ENCODE measurements at regions not wholly inside any gene's neighbourhood (a gene's known extent, or its start where the extent isn't known, plus 50 kb on each side); places are given as distances from the start of the nearest gene placed in this dataset.

GRCh38 chr1:55997536-55997935, 581.8 kb downstream of the PLPP3 start:
- TF ChIP-seq POLR2A (IDR thresholded peaks at IDR 0.05), result no peak
- TF ChIP-seq, protein P1, sequence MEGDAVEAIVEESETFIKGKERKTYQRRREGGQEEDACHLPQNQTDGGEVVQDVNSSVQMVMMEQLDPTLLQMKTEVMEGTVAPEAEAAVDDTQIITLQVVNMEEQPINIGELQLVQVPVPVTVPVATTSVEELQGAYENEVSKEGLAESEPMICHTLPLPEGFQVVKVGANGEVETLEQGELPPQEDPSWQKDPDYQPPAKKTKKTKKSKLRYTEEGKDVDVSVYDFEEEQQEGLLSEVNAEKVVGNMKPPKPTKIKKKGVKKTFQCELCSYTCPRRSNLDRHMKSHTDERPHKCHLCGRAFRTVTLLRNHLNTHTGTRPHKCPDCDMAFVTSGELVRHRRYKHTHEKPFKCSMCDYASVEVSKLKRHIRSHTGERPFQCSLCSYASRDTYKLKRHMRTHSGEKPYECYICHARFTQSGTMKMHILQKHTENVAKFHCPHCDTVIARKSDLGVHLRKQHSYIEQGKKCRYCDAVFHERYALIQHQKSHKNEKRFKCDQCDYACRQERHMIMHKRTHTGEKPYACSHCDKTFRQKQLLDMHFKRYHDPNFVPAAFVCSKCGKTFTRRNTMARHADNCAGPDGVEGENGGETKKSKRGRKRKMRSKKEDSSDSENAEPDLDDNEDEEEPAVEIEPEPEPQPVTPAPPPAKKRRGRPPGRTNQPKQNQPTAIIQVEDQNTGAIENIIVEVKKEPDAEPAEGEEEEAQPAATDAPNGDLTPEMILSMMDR (IDR thresholded peaks at IDR 0.05), result no peak

All from testis (tissue), 2 donors.